SU-DHL-6 (cell line): ENCODE measurements at regions not wholly inside any gene's neighbourhood (a gene's known extent, or its start where the extent isn't known, plus 50 kb on each side); places are given as distances from the start of the nearest gene placed in this dataset.

Experiments
- EZH2phosphoT487 ChIP-seq: fragments of 200-600 bp; sonication (generic), shearing (Covaris generic); conservative IDR thresholded peaks from 2 replicates; pipeline ENCODE4 v1.6.1; 2018; ENCODE audit warnings: mild to moderate bottlenecking, antibody characterized with exemption, low read length, moderate library complexity, mixed read lengths
- TF ChIP-seq, protein P1 (sequence below): fragments of 200-600 bp; sonication (generic); IDR thresholded peaks from one replicate; pipeline ENCODE4 v1.5.1; 2017; ENCODE audit warnings: antibody characterized with exemption, mild to moderate bottlenecking, low read length, moderate library complexity; ENCODE audit not compliant: insufficient read depth, poor library complexity, severe bottlenecking

DNA sequence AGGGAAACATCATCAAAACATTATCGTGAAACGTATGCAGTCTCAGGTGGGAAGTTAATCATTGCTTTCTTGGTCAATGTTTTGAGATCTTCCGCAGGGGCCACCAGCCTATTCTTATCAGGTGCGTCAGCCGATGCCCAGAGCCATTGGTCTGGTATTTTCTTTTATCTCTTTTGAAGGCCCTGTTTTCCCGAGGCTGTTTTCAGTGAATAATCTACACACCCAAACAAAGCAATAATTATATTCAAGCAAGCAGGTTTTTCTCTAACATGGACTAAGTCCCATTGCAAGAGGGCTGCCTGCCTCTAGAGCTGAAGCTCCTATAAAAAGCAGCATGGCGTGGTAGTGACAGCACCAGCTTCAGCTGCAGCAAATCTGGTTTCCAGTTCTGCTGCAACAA lies 430.0 kb upstream of the ID2 start:
- TF ChIP-seq, protein P1, sequence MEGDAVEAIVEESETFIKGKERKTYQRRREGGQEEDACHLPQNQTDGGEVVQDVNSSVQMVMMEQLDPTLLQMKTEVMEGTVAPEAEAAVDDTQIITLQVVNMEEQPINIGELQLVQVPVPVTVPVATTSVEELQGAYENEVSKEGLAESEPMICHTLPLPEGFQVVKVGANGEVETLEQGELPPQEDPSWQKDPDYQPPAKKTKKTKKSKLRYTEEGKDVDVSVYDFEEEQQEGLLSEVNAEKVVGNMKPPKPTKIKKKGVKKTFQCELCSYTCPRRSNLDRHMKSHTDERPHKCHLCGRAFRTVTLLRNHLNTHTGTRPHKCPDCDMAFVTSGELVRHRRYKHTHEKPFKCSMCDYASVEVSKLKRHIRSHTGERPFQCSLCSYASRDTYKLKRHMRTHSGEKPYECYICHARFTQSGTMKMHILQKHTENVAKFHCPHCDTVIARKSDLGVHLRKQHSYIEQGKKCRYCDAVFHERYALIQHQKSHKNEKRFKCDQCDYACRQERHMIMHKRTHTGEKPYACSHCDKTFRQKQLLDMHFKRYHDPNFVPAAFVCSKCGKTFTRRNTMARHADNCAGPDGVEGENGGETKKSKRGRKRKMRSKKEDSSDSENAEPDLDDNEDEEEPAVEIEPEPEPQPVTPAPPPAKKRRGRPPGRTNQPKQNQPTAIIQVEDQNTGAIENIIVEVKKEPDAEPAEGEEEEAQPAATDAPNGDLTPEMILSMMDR: no peak
- TF ChIP-seq EZH2phosphoT487: no peak
